Stomach (tissue), 8 donors: ENCODE measurements at regions not wholly inside any gene's neighbourhood (a gene's known extent, or its start where the extent isn't known, plus 50 kb on each side); places are given as distances from the start of the nearest gene placed in this dataset.

Experiments used
- DNase-seq, 2 donors: peaks; one replicate each; pipeline versions ENCODE4 v3.0.0 to v3.0.0-alpha.2; 2013 to 2019
- H3K27ac ChIP-seq, 5 donors: fragments of 200-600 bp in 4 of 5; sonication (generic) in 4 of 5; one replicate each; pipeline ENCODE4 v1.5.1; 2013 to 2019; ENCODE audit warnings: mild to moderate bottlenecking in 1 of 5, moderate library complexity in 1 of 5
- H3K27me3 ChIP-seq, 3 donors: fragments of 200-600 bp; sonication (generic); one replicate each; pipeline ENCODE4 v1.5.1; 2017 to 2019; ENCODE audit warnings: mixed run types in 1 of 3
- H3K36me3 ChIP-seq, 4 donors: fragments of 200-600 bp; sonication (generic); 1 replicate in 3 of 4; 2 replicates in 1 of 4; pipeline ENCODE4 v1.5.1; 2016 to 2019
- H3K4me1 ChIP-seq, 4 donors: fragments of 200-600 bp; sonication (generic); one replicate each; pipeline ENCODE4 v1.5.1; 2016 to 2019
- H3K4me3 ChIP-seq, 4 donors: fragments of 200-600 bp; sonication (generic) in 3 of 4; one replicate each; pipeline ENCODE4 v1.5.1; 2016 to 2019; ENCODE audit warnings: mild to moderate bottlenecking in 1 of 4
- H3K9me3 ChIP-seq, 4 donors: fragments of 200-600 bp; sonication (generic); one replicate each; pipeline ENCODE4 v1.5.1; 2016 to 2019
- CTCF ChIP-seq, 7 experiments: fragments of 450-650 bp in 4 of 7; fragments of 200-600 bp in 3 of 7; sonication (generic) in 3 of 7; IDR thresholded peaks; one replicate each; pipeline ENCODE4 v1.5.1; 2016 to 2019; ENCODE audit warnings: antibody characterized with exemption in 7 of 7, control low read depth in 2 of 7, mild to moderate bottlenecking in 1 of 7
- EP300 ChIP-seq: sonication (generic); formaldehyde crosslinking; IDR thresholded peaks from one replicate; pipeline ENCODE4 v1.6.1; 2017; ENCODE audit warnings: antibody characterized with exemption
- POLR2A ChIP-seq, 4 donors: fragments of 450-650 bp; IDR thresholded peaks; one replicate each; pipeline ENCODE4 v1.6.1; 2016; ENCODE audit warnings: antibody characterized with exemption in 4 of 4, control low read depth in 2 of 4, mild to moderate bottlenecking in 1 of 4, moderate library complexity in 1 of 4
- POLR2AphosphoS5 ChIP-seq, 3 donors: sonication (generic); formaldehyde crosslinking; IDR thresholded peaks; one replicate each; pipeline ENCODE4 v1.6.1; 2016; ENCODE audit warnings: antibody characterized with exemption in 3 of 3
- WGBS, 5 donors: extraction: QIAGEN DNeasy Blood & Tissue Kit in 3 of 5; methylation state at CpG; one replicate each; pipeline versions ENCODE4 v1.1.5 to v1.1.7; 2013 to 2018; 5-methylcytosine and 5-hydroxymethylcytosine counted together
- intact Hi-C: fragments of 100-400 bp; cut with DNase I; formaldehyde crosslinking; loops from one replicate; pipeline ENCODE4 v1.15.1; 2023; ENCODE audit warnings: low total_unique reads
- donor health status: healthy with polysubstance abuse.
- donor health status: Bipolar disorder and iron deficiency.
- donor health status: healthy.

- intact Hi-C loops, result no loop called here
- H3K4me1 ChIP-seq, result peaks cover 0 to 1% (median 1%) of the 10 kb centered on the region in 4 donors
These were observed 301.8 kb downstream of the TFAP2C start for GRCh38 chr20:56930876-56931275.

GRCh38 chr20:56932575-56933330, 303.6 kb downstream of the TFAP2C start:
- TF ChIP-seq POLR2A (IDR thresholded peaks at IDR 0.05) (no peak), CTCF (IDR thresholded peaks at IDR 0.05) (no peak), POLR2AphosphoS5 (IDR thresholded peaks at IDR 0.05) (no peak), EP300 (no peak)
- Histone ChIP-seq H3K36me3 (no peaks in the 10 kb centered on the region), H3K9me3 (no peaks in the 10 kb centered on the region), H3K27ac (no peak overlapping the region), H3K27me3 (peaks cover 3 to 45% (median 9%) of the 10 kb centered on the region in 3 donors), H3K4me3 (no peak overlapping the region), H3K4me1 (no peaks in the 10 kb centered on the region)
- intact Hi-C loops, result no loop called here
- no peak for DNase-seq
- 77 to 82% (median 78%) methylated on average over 6 of the region's 6 CpGs for WGBS, 5 donors

More at GRCh38 chr20:56930876-56931275, 301.8 kb downstream of the TFAP2C start:
- no peaks in the 10 kb centered on the region for H3K9me3 ChIP-seq
- no peak for DNase-seq
- no peak overlapping the region for H3K27ac ChIP-seq
- H3K4me3 ChIP-seq, result no peak overlapping the region
- peaks cover 4 to 61% (median 25%) of the 10 kb centered on the region in 3 donors for H3K27me3 ChIP-seq
- no peaks in the 10 kb centered on the region for H3K36me3 ChIP-seq
- WGBS, 5 donors, result 73 to 82% (median 75%) methylated on average over 6 of the region's 6 CpGs
- TF ChIP-seq POLR2A (IDR thresholded peaks at IDR 0.05) (no peak), POLR2AphosphoS5 (IDR thresholded peaks at IDR 0.05) (no peak), CTCF (IDR thresholded peaks at IDR 0.05) (no peak), EP300 (no peak)

- H3K27me3 ChIP-seq, result peaks cover under 1 to 42% (median 3%) of the 10 kb centered on the region in 3 donors
- TF ChIP-seq EP300 (no peak), POLR2AphosphoS5 (IDR thresholded peaks at IDR 0.05) (no peak), POLR2A (IDR thresholded peaks at IDR 0.05) (no peak), CTCF (IDR thresholded peaks at IDR 0.05) (no peak)
- H3K27ac ChIP-seq, result no peak overlapping the region
- WGBS, 5 donors, result 44 to 60% (median 55%) methylated on average over 3 of the region's 3 CpGs
- no peaks in the 10 kb centered on the region for H3K4me1 ChIP-seq
- no peaks in the 10 kb centered on the region for H3K9me3 ChIP-seq
- no peak overlapping the region for H3K4me3 ChIP-seq
- DNase-seq, result no peak
- no peaks in the 10 kb centered on the region for H3K36me3 ChIP-seq
- intact Hi-C loops, result no loop called here
These were observed 304.2 kb downstream of the TFAP2C start for GRCh38 chr20:56933331-56933698.

- no peak for TF ChIP-seq CTCF (IDR thresholded peaks at IDR 0.05)
- no peak for TF ChIP-seq POLR2A (IDR thresholded peaks at IDR 0.05)
- no peak for TF ChIP-seq POLR2AphosphoS5 (IDR thresholded peaks at IDR 0.05)
- TF ChIP-seq EP300, result no peak
- H3K9me3 ChIP-seq, result no peaks in the 10 kb centered on the region
- no peak overlapping the region for H3K4me3 ChIP-seq
- intact Hi-C loops, result no loop called here
- WGBS, 5 donors, result 74 to 79% (median 77%) methylated on average over 6 of the region's 6 CpGs
- no peaks in the 10 kb centered on the region for H3K36me3 ChIP-seq
- H3K27me3 ChIP-seq, result peaks cover 0 to 36% (median 0%) of the 10 kb centered on the region in 3 donors
- no peaks in the 10 kb centered on the region for H3K4me1 ChIP-seq
- H3K27ac ChIP-seq, result no peak overlapping the region
- peak in 1 of 2 donors; percentile 13 for DNase-seq
These were observed 305.8 kb downstream of the TFAP2C start for GRCh38 chr20:56934888-56935287.
